CD4-positive, alpha-beta T cell treated with Interferon alpha-2 for 1 hour (primary cell): ENCODE measurements at regions not wholly inside any gene's neighbourhood (a gene's known extent, or its start where the extent isn't known, plus 50 kb on each side); places are given as distances from the start of the nearest gene placed in this dataset.
A peak's percentile ranks its signal among the peaks of the same experiment; 100 is the strongest.
"Not testable (repeated sequence)": the region's sequence is repeated elsewhere in the genome, so short reads cannot be mapped to it uniquely, and the experiment has no call there.

Experiments
- DNase-seq, 2 donors: peaks; one replicate each; pipeline ENCODE4 v3.0.0-alpha.2; 2020 to 2022

GRCh38 chr2:12434630-12435098 lies 282.1 kb upstream of the TRIB2 start:
- no peak for DNase-seq

DNA sequence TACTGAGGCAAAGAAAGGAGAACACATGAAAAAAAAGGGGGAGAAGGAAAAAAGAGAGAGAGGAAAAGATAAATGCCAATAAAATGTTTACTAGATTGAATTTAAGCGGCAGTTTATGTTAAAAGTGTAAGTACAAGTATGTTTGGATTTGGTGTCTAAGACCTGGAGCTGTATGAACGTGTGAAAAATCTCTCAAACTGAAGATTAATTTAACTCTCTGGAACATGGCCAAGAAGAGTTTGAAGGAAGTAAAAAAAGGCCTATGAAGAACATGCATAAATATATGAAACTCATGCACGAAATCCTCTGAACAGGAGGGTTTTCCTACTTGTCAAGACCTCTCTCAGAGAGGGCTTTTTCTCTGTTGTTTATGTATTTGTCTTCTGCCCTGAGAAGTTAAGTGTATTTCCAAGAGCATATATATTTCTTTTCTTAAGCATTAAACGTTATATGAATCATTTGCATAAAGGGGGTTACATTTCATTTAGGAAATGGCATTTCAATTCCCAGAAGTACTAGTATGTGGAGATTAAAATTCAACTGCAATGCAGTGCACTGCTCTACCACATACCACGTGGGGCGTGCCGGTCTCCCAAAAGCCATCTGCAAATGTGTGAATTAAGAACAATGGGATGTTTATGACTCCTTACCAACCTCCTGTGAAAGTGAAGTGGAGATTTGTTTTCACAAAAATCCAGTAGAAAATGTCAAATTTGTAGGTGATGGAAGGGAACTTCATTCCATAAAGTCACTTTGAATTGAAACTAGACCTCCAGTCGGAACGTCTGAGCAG lies 281.1 kb upstream of the TRIB2 start:
- DNase-seq, result no peak

DNA sequence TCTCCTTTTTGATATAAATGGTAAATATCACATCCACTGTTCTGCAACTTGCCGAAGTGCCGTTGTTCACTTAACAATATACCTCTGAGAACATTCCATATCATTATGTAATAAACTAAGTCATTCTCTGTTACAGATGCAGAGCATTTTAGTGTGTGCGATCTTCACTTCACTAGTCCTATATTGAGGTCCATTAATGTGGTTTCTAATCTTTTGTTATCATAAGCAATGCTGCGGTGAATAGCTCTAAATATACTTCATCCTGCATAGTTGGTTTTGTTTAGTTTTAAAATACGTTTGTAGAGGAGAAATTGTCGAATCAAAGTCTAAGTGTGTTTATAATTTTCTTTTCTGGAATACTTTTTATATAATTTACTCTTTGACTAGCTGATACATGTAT lies 280.3 kb upstream of the TRIB2 start:
- no peak for DNase-seq

DNA sequence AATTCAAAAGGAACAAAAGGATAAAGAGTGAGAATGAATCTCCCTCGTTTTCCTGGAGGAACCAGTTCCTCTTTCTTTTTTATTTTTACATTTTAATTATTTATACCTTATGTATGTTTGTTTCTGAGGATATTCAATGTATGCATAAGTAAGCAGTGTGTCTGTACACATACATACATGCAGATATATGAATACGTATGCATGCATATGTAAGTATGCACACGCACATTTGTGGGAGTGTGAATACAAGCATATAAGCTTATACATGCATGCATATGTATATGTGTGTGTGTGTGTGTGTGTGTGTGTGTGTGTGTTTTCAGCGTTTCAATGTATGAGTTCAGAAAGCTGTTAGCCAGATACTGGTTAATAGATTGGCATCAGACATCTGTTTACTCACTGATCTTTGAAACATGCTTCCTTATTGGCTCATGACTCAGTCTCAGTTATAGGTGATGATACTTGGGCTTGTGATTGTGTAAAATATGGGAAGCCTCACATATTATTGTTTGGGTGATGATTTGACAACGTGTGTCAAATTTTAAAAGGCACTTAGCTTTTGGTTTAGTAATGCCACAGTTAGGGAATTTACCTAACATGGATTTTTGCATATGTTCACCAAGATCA lies 279.7 kb upstream of the TRIB2 start:
- DNase-seq, result no peak

- DNase-seq, result no peak
Observed at GRCh38 chr2:12440731-12441130, 276.0 kb upstream of the TRIB2 start.

DNA sequence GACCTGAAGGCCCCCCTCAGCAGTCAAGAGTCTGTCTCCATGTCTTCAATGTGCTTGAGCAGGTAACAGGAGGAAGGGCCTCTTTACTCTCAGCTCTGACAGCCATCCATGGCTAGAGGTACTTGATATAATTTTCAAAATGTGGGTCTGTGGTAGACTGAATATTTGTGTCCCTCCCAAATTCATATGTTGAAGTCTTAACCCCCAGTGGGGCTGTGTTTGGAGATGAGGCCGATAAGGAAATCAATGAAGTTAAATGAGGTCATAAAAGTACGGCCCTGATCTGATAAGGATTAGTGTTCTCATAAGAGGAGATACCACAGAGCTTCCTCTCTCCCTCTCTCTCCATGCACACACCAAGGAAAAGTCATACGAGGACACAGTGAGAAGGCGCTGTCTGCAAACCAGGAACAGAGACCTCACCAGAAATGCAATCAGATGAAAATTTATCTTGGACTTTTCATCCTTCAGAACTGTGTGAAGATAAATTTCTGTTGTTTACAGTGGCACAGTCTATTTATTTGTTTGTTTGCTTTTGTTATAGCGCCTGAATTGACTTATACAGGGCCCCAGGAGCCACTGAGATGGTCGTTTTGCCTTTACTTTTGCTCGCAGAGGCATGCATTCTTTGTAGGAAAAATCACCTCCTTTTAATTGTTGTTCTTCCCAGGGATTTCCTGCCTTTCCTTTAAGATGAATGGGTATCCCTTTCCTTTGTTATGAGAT lies 274.8 kb upstream of the TRIB2 start:
- DNase-seq, result peak in 1 of 2 donors; percentile 24

- DNase-seq, result no peak
Observed at GRCh38 chr2:12442476-12442847, 274.3 kb upstream of the TRIB2 start.

GRCh38 chr2:12448846-12449505 lies 267.8 kb upstream of the TRIB2 start:
- DNase-seq, result no peak

DNA sequence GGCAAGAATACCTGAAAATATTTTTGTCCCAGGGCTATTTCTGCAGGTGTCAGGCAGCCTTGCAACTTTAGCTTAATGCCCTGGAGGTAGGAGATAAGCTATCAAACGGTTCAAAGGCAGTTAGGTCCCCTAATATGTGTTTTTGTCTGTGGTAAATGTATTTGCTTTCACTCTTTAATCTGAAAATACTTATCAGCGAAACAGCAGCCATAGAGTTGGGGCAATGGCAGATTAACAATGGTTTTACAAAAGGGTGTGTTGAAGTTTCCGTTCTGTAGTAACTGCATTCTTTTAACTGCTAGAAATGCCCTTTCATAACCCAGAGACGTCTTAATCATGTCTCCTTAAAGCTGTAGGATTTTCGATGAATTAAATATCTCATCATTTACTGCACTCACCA lies 265.0 kb upstream of the TRIB2 start:
- peak in 1 of 2 donors; percentile 22 for DNase-seq

DNA sequence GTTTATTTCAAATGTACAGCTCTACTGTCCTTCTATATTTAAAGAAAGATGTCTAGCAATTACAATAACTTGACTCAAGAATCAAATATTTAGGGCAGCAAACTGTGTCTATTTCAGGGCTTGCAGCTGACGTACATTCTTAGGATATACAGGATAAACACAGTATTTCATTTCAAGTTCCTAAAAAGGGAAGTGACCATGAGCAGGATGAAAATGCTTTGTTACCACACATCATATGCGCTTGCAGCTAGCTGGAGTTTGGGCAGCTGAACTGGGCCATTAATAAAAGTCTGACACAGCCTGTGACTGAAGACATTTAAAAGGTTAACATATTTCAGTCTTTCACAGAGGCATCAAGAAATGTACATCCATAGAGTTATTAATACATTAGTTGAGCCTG lies 264.6 kb upstream of the TRIB2 start:
- peak in 1 of 2 donors; percentile 10 for DNase-seq

- DNase-seq, result no peak
Observed at GRCh38 chr2:12453731-12454130, 263.0 kb upstream of the TRIB2 start.

- DNase-seq, result no peak
Observed at GRCh38 chr2:12455661-12456060, 261.1 kb upstream of the TRIB2 start.

DNA sequence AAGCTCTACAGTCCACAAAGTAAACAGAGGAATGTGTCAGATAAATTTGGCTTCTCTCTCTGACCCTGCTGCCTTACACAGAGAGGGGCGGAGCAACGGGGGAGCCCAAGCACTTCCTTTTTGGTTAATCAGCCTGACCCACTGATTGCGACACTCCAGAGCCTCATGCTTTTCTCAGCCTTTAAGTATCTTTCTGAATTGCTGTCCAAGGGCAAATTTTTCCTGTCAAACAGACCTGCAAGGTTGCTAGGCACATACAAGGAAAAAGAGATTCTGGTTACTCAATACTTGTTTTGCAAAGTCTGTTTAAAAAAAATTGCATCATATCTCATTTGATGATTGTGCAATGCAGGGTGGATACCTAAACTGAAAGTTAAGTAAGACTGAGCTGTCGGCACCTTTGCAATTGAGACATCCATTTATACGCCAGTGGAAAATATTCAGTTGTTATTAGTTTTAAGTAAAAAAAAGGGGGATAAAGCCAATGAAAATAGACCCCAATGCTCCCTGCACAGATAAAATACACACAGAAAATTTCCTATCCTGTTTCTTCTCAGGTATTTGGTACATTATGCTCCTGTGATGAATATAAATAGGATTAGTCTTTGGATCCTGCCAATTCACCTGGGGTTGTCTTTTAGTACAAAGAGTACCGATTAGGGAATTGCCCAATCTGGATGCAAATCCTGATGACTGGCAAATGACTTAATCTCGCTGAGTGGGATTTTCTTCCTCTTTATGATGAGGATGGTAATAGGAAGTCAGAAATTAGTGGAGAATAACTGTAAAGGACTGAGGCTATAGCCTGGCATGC lies 260.2 kb upstream of the TRIB2 start:
- DNase-seq, result peak; percentile 67 to 78

DNA sequence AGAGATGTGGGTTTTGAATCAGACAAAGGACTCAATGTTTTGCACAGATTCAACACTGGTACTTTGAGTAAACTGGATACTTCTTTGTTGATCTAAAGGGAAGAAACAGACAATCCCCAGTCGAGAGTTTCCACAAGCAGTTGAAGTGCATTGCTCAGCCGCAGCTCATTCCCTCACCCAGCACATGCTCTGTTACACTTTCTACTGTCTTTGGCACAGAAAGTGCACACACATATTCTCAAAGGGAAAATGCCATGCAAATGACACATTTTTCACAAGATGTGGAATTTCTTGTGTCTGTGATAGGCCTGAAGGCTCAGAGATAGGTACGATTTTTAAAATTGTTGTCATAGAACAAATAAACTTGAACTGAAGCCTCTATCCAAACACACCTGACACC lies 258.9 kb upstream of the TRIB2 start:
- no peak for DNase-seq

DNA sequence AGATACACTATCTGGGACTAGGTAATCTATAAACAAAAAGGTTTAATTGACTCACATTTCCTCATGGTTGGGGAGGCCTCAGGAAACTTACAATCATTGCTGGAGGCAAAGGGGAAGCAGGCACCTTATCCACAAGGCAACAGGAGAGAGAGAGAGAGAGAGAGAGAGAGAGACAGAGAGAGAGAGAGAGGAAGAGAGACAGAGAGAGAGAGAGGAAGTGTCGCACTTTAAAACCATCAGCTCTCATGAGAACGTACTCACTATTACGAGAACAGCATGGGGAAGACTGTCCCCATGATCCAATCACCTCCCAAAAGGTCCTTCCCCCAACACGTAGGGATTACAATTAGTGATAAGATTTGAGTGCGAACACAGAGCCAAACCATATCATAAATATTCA lies 253.5 kb upstream of the TRIB2 start:
- no peak for DNase-seq

DNA sequence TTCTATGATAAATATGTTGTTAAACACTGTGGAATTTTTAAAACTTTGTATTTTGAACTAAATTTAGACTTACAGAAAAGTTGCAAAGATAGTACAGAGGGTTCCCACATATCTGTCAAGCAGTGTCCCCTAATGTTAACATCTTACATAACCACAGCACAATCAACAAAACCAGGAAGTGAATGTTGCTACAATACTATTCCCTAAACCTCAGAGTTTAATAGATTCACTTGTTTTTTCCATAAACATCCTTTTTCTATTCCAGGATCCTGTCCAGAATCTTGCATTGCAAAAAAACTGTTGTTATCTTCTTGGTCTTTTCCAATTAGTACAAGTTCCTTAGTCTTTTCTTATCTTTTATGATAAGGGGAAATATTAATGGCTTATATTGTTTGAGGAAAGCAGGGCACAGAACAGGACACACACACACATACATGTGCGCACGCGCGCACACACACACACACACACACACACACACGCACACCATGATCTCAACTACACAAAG lies 251.1 kb upstream of the TRIB2 start:
- DNase-seq, result no peak

DNA sequence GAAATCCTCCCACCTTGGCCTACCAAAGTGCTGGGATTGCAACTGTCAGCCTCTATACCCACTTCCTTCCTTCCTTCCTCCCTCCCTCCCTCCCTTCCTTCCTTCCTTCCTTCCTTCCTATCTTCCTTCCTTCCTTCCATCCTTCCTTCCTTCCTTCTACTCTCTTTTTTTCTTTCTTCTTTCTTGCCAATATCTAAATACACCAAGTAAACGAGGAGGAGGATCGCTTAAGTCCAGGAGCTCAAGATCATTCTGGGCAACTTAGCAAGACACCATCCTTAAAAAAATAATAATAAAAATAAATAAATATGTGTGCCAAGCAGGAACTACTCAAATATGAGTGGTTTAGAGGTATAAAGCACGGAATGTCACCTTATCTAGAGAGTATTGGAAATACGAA lies 249.4 kb upstream of the TRIB2 start:
- no peak for DNase-seq

DNA sequence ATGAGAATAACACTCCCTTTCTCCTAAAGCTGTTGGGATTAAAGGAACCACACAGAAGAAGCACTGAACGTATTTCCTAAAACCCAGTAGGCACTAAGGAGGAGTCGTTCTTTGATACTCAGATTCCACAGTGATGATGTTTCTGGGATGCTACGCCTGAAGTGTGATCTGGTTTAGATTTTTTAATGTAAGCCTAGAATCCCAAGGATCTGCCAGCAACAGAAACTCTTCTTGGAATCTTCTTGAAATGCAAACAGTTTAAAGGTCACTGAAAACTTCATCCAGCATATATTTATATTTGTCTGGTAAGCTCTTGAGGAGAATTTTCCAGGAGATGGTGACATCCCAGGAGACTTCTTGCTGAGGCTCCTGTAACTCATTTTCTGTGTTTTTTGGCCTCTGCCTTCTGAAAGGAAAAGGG lies 247.6 kb upstream of the TRIB2 start:
- DNase-seq, result no peak

GRCh38 chr2:12472265-12472664 lies 244.5 kb upstream of the TRIB2 start:
- not testable (repeated sequence) for DNase-seq

DNA sequence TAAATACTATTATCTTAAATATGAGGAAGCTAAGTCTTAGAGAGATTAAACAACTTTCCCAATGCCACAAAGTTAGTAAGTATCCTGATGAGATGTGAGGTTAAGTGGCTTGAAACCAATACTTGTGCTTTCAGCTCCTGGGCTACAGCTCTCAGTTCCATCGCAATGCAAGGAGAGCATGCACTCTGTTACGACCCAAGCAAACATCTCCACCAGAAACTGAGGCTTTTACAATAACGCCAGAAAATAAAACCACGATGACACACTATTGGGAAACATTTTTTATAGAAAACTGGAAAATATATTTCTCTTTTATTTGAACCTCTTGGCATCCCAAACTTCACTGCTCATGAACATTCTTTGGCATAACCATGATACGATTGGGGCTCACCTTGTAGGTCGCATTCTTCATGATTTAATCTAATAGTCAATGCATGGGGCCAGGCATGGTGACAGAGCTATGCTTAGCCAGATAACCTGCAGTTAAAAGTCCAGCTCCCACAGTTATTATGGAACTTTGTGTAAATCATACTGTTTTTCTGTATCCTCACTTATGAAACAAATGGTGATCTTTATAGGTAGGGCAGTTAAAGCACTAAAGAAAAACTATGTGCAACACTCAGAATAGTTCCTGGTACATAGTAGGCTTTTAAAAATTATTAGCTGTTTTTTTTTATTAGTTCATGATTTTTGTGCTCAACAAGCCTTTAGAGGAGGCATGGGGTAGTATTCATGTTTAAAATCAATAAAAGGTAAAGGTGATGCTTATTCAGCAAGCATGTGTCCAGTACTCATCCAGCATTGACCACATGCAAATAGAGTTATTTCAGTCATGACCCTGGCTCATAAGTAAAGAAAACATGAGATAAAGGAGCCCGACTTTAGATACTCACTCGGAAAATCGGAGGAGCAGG lies 238.3 kb upstream of the TRIB2 start:
- DNase-seq, result no peak

DNA sequence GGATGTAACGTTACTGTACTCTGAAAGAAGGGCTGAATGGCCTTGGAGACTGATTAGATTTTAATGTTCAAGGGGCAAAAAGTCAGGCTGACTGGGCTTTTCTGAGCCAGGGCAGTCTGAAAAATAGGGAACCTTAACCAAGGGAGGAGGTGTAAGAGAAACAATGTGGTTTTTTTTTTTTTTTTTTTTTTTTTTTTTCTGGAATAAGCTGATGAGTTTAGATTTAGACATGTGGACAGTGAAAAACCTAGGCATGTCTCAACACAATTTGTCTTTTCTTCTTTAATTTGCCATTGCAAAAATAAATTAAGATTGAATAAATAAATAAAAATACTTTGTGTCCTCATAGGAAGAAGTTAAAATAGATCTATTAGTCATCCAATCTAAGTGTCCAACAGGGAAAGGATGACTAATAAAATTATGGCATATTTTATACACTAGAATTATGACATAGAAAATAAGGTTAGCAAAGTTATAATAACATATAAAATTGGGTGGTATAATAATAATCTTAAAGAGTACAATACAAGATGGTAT lies 237.6 kb upstream of the TRIB2 start:
- DNase-seq, result no peak
